ENCODE measurements at regions not wholly inside any gene's neighbourhood (a gene's known extent, or its start where the extent isn't known, plus 50 kb on each side); places are given as distances from the start of the nearest gene placed in this dataset.
"Not testable (repeated sequence)": the region's sequence is repeated elsewhere in the genome, so short reads cannot be mapped to it uniquely, and the experiment has no call there.

DNA sequence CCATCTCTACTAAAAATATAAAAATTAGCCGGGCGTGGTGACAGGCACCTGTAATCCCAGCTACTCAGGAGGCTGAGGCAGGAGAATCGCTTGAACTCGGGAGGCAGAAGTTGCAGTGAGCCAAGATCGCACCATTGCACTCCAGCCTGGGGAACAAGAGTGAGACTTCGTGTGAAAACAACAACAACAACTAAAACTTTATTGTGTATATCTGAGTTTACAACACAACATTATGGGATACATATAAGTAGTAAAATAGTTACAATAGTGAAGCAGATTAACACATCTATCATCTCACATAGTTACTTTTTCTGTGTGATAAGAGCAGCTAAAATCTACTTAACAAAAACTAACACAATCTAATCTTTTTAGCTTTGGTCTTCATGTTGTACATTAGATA lies 132.4 kb upstream of the KLF6 start:
- no CpG with 5 or more reads among the region's 6 CpGs for WGBS (ENCODE audit: insufficient coverage, insufficient read length)
- H3K4me3 ChIP-seq (ENCODE audit: low read length) = not testable (repeated sequence)

GRCh38 chr10:3914733-3915132 lies 129.7 kb upstream of the KLF6 start:
- Histone ChIP-seq H3K9me3 (ENCODE audit: control insufficient read depth, insufficient read depth, low read length) (no peaks in the 10 kb centered on the region), H3K27ac (ENCODE audit: low read length) (no peak overlapping the region), H3K27me3 (ENCODE audit: control insufficient read depth, insufficient read depth, low read length) (no peaks in the 10 kb centered on the region; the same call in 1 of the 2 replicates), H3K36me3 (ENCODE audit: control insufficient read depth, insufficient read depth, low read length) (no peaks in the 10 kb centered on the region), H3K4me3 (ENCODE audit: low read length) (no peak overlapping the region), H3K4me1 (ENCODE audit: control insufficient read depth, insufficient read depth, low read length) (no peaks in the 10 kb centered on the region)
- no peak for DNase-seq (ENCODE audit: low read depth, low spot score)
- no CpG with 5 or more reads among the region's 5 CpGs for WGBS (ENCODE audit: insufficient coverage, insufficient read length)

More for the DNA sequence above, 132.4 kb upstream of the KLF6 start:
- not testable (repeated sequence) for H3K27me3 ChIP-seq (ENCODE audit: control insufficient read depth, insufficient read depth, low read length); H3K9me3 ChIP-seq (ENCODE audit: control insufficient read depth, insufficient read depth, low read length); H3K36me3 ChIP-seq (ENCODE audit: control insufficient read depth, insufficient read depth, low read length); H3K27ac ChIP-seq (ENCODE audit: low read length); DNase-seq (ENCODE audit: low read depth, low spot score); H3K4me1 ChIP-seq (ENCODE audit: control insufficient read depth, insufficient read depth, low read length)

DNA sequence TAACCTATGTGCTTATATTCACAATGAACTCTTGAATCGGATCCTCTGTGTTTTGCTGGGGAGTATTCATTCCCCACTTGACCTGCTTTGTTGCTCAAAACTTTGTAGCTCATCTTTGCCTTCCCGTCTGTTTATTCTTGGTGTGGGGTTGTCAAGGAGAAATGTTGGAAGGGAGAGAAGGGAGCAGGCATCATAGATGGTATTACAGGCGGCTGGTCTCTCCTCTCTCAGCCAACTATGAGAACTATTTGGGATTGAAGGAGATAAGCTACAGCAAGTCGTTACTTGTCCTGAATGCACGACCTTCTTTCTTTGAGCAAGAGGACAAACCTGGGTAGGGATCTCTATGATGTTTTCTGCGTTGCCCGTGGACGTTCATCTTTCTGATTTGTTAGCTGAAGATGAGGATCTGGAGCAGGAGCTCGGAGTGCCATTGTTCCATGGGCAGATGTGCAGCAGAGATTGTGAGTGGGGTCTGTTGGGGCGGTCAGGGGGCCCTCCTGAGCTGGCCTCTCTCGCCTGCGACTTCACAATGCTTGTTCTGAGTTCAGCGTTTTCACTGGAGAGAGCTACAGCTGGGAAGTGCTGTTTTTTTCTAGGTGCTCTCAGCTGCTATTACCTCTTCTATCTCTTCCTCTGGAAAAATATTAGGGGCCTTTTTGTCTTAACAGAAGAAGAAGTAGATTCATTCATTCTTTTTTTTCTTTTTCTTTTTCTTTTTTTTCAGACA lies 126.9 kb upstream of the KLF6 start:
- no peaks in the 10 kb centered on the region; the same call in 1 of the 2 replicates for H3K27me3 ChIP-seq (ENCODE audit: control insufficient read depth, insufficient read depth, low read length)
- no peaks in the 10 kb centered on the region for H3K9me3 ChIP-seq (ENCODE audit: control insufficient read depth, insufficient read depth, low read length)
- H3K36me3 ChIP-seq (ENCODE audit: control insufficient read depth, insufficient read depth, low read length) = no peaks in the 10 kb centered on the region
- no peaks in the 10 kb centered on the region; the same call in 1 of the 2 replicates for H3K4me1 ChIP-seq (ENCODE audit: control insufficient read depth, insufficient read depth, low read length)
- WGBS (ENCODE audit: insufficient coverage, insufficient read length) = no CpG with 5 or more reads among the region's 13 CpGs
- no peak for DNase-seq (ENCODE audit: low read depth, low spot score)
- no peak overlapping the region for H3K27ac ChIP-seq (ENCODE audit: low read length)
- H3K4me3 ChIP-seq (ENCODE audit: low read length) = no peak overlapping the region

- Histone ChIP-seq H3K4me3 (ENCODE audit: low read length) (no peak overlapping the region), H3K4me1 (ENCODE audit: control insufficient read depth, insufficient read depth, low read length) (no peaks in the 10 kb centered on the region; the same call in 1 of the 2 replicates), H3K9me3 (ENCODE audit: control insufficient read depth, insufficient read depth, low read length) (no peaks in the 10 kb centered on the region), H3K36me3 (ENCODE audit: control insufficient read depth, insufficient read depth, low read length) (no peaks in the 10 kb centered on the region), H3K27me3 (ENCODE audit: control insufficient read depth, insufficient read depth, low read length) (no peaks in the 10 kb centered on the region; the same call in 1 of the 2 replicates), H3K27ac (ENCODE audit: low read length) (no peak overlapping the region)
- WGBS (ENCODE audit: insufficient coverage, insufficient read length) = no CpG with 5 or more reads among the region's 6 CpGs
- no peak for DNase-seq (ENCODE audit: low read depth, low spot score)
Measured at GRCh38 chr10:3911241-3911640, 126.2 kb upstream of the KLF6 start.

DNA sequence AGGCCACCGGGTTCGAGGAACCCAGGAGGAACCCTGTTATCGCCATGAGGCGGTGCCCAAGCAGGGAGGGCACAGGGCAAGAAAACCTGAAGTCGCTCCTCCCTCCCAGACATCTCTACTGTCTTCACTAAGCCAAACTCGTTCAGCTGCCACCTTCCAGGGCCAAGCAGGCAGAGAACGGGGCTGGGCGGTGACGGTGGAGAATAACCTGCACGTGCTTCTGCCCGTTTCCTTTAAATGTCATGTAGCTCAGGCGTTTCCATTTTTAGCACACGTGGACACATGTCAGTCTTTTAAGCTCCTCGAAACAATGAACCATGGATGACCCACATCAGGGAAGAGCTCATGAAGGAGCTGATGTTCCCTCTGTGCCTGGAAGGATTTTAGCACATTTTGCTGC lies 124.3 kb upstream of the KLF6 start:
- H3K27ac ChIP-seq (ENCODE audit: low read length) = no peak overlapping the region
- H3K36me3 ChIP-seq (ENCODE audit: control insufficient read depth, insufficient read depth, low read length) = no peaks in the 10 kb centered on the region
- no peaks in the 10 kb centered on the region; the same call in 1 of the 2 replicates for H3K4me1 ChIP-seq (ENCODE audit: control insufficient read depth, insufficient read depth, low read length)
- H3K4me3 ChIP-seq (ENCODE audit: low read length) = no peak overlapping the region
- WGBS (ENCODE audit: insufficient coverage, insufficient read length) = no CpG with 5 or more reads among the region's 14 CpGs
- no peak for DNase-seq (ENCODE audit: low read depth, low spot score)
- no peaks in the 10 kb centered on the region; the same call in 1 of the 2 replicates for H3K27me3 ChIP-seq (ENCODE audit: control insufficient read depth, insufficient read depth, low read length)
- H3K9me3 ChIP-seq (ENCODE audit: control insufficient read depth, insufficient read depth, low read length) = no peaks in the 10 kb centered on the region

- no peak overlapping the region for H3K27ac ChIP-seq (ENCODE audit: low read length)
- WGBS (ENCODE audit: insufficient coverage, insufficient read length) = no CpG with 5 or more reads among the region's 10 CpGs
- H3K27me3 ChIP-seq (ENCODE audit: control insufficient read depth, insufficient read depth, low read length) = no peaks in the 10 kb centered on the region; the same call in 1 of the 2 replicates
- no peaks in the 10 kb centered on the region; the same call in 1 of the 2 replicates for H3K4me1 ChIP-seq (ENCODE audit: control insufficient read depth, insufficient read depth, low read length)
- DNase-seq (ENCODE audit: low read depth, low spot score) = no peak
- H3K9me3 ChIP-seq (ENCODE audit: control insufficient read depth, insufficient read depth, low read length) = no peaks in the 10 kb centered on the region
- H3K36me3 ChIP-seq (ENCODE audit: control insufficient read depth, insufficient read depth, low read length) = no peaks in the 10 kb centered on the region
- H3K4me3 ChIP-seq (ENCODE audit: low read length) = no peak overlapping the region
Measured at GRCh38 chr10:3908183-3908582, 123.2 kb upstream of the KLF6 start.

GRCh38 chr10:3907514-3907913 lies 122.5 kb upstream of the KLF6 start:
- H3K27me3 ChIP-seq (ENCODE audit: control insufficient read depth, insufficient read depth, low read length) = no peaks in the 10 kb centered on the region; the same call in 1 of the 2 replicates
- WGBS (ENCODE audit: insufficient coverage, insufficient read length) = no CpG with 5 or more reads among the region's 6 CpGs
- no peaks in the 10 kb centered on the region for H3K9me3 ChIP-seq (ENCODE audit: control insufficient read depth, insufficient read depth, low read length)
- DNase-seq (ENCODE audit: low read depth, low spot score) = no peak
- H3K27ac ChIP-seq (ENCODE audit: low read length) = no peak overlapping the region
- H3K4me1 ChIP-seq (ENCODE audit: control insufficient read depth, insufficient read depth, low read length) = no peaks in the 10 kb centered on the region; the same call in 1 of the 2 replicates
- H3K36me3 ChIP-seq (ENCODE audit: control insufficient read depth, insufficient read depth, low read length) = no peaks in the 10 kb centered on the region
- no peak overlapping the region for H3K4me3 ChIP-seq (ENCODE audit: low read length)

GRCh38 chr10:3906511-3907111 lies 121.6 kb upstream of the KLF6 start:
- Histone ChIP-seq H3K27ac (ENCODE audit: low read length) (no peak overlapping the region), H3K4me3 (ENCODE audit: low read length) (no peak overlapping the region), H3K27me3 (ENCODE audit: control insufficient read depth, insufficient read depth, low read length) (no peaks in the 10 kb centered on the region), H3K4me1 (ENCODE audit: control insufficient read depth, insufficient read depth, low read length) (no peaks in the 10 kb centered on the region; the same call in 1 of the 2 replicates), H3K36me3 (ENCODE audit: control insufficient read depth, insufficient read depth, low read length) (no peaks in the 10 kb centered on the region), H3K9me3 (ENCODE audit: control insufficient read depth, insufficient read depth, low read length) (no peaks in the 10 kb centered on the region)
- no CpG with 5 or more reads among the region's 17 CpGs for WGBS (ENCODE audit: insufficient coverage, insufficient read length)
- no peak for DNase-seq (ENCODE audit: low read depth, low spot score)

DNA sequence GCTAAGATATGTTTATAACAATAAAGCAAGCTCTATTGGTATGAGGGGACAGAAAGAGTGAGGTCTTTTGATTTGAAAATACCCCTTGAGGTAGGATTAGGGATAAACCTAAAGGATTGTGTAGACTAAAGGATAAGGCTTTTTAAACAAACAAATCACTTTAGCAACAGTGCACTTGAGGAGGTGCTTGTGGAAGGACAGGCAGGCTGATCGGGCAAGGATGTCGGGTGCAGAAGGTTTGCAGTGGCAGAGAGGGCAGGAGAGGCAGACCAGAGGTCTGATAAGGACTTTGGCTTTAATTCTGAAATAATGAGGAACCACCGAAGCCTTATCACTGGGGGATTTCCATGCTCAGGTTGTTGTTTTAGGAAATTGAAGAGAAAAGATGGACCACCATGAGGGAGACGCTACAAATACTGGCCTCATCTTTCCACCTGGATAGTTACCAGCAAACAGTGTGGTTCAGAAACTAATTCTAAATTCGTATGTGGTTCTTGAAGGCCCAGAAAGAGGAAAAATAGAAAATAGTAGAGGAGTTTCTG lies 119.5 kb upstream of the KLF6 start:
- Histone ChIP-seq H3K9me3 (ENCODE audit: control insufficient read depth, insufficient read depth, low read length) (no peaks in the 10 kb centered on the region), H3K36me3 (ENCODE audit: control insufficient read depth, insufficient read depth, low read length) (no peaks in the 10 kb centered on the region), H3K27ac (ENCODE audit: low read length) (no peak overlapping the region), H3K4me3 (ENCODE audit: low read length) (no peak overlapping the region), H3K4me1 (ENCODE audit: control insufficient read depth, insufficient read depth, low read length) (no peaks in the 10 kb centered on the region; the same call in 1 of the 2 replicates), H3K27me3 (ENCODE audit: control insufficient read depth, insufficient read depth, low read length) (no peaks in the 10 kb centered on the region)
- no CpG with 5 or more reads among the region's 5 CpGs for WGBS (ENCODE audit: insufficient coverage, insufficient read length)
- no peak for DNase-seq (ENCODE audit: low read depth, low spot score)

GRCh38 chr10:3902809-3903410 lies 117.9 kb upstream of the KLF6 start:
- Histone ChIP-seq H3K27ac (ENCODE audit: low read length) (no peak overlapping the region), H3K27me3 (ENCODE audit: control insufficient read depth, insufficient read depth, low read length) (no peaks in the 10 kb centered on the region)

More at GRCh38 chr10:3902809-3903410, 117.9 kb upstream of the KLF6 start:
- Histone ChIP-seq H3K36me3 (ENCODE audit: control insufficient read depth, insufficient read depth, low read length) (no peaks in the 10 kb centered on the region), H3K4me3 (ENCODE audit: low read length) (no peak overlapping the region), H3K9me3 (ENCODE audit: control insufficient read depth, insufficient read depth, low read length) (no peaks in the 10 kb centered on the region), H3K4me1 (ENCODE audit: control insufficient read depth, insufficient read depth, low read length) (no peaks in the 10 kb centered on the region)
- WGBS (ENCODE audit: insufficient coverage, insufficient read length) = no CpG with 5 or more reads among the region's 6 CpGs
- no peak for DNase-seq (ENCODE audit: low read depth, low spot score)
